Panc1 (cell line): ENCODE measurements at regions not wholly inside any gene's neighbourhood (a gene's known extent, or its start where the extent isn't known, plus 50 kb on each side); places are given as distances from the start of the nearest gene placed in this dataset.

Experiments
- ATAC-seq: fragments of 200-7000 bp; cut with Tn5 transposase; 2 replicates; pipeline ENCODE4 v1.9.1; 2020; ENCODE audit warnings: mild to moderate bottlenecking, moderate library complexity
- BruUV-seq: library from RNA; stranded (reverse); fragments of 400-500 nt; replicated peaks from 2 replicates; lab custom pipeline; 2021; lab: Mats Ljungman, UMichigan
- CTCF ChIA-PET: fragments of 300-600 bp; sonication (Branson Sonifier 250); formaldehyde crosslinking; loops from one replicate; lab custom pipeline; 2022; ENCODE audit warnings: antibody characterized with exemption; lab: Charles Lee
- POLR2A ChIA-PET: fragments of 300-600 bp; sonication (Branson Sonifier 250); formaldehyde crosslinking; loops from one replicate; lab custom pipeline; 2022; ENCODE audit warnings: antibody characterized with exemption; lab: Charles Lee
- DNase-seq: peaks from one replicate; pipeline ENCODE4 v3.0.0-alpha.2; 2010; ENCODE audit warnings: low read depth, low spot score
- H3K27ac ChIP-seq: 2 replicates; pipeline ENCODE4 v1.5.1; 2011; ENCODE audit warnings: mild to moderate bottlenecking, low read length, inconsistent platforms
- H3K27me3 ChIP-seq: fragments of 200-500 bp; sonication (Bioruptor generic); 2 replicates; pipeline ENCODE4 v1.6.0; 2014; ENCODE audit warnings: low read length, inconsistent platforms; ENCODE audit not compliant: control insufficient read depth, insufficient read depth
- H3K36me3 ChIP-seq: fragments of 200-500 bp; sonication (Bioruptor generic); 2 replicates; pipeline ENCODE4 v1.5.1; 2014; ENCODE audit warnings: inconsistent platforms, mild to moderate bottlenecking, low read length, moderate library complexity; ENCODE audit not compliant: control insufficient read depth, insufficient read depth
- H3K4me1 ChIP-seq: 2 replicates; pipeline ENCODE4 v1.5.1; 2011; ENCODE audit warnings: inconsistent platforms, mild to moderate bottlenecking, low read length, moderate library complexity; ENCODE audit not compliant: control insufficient read depth, insufficient read depth
- H3K4me3 ChIP-seq, 2 experiments: 2 replicates each; pipeline ENCODE4 v1.5.1; 2011 to 2012; ENCODE audit warnings: low read depth in 2 of 2, low read length in 2 of 2, mild to moderate bottlenecking in 2 of 2, inconsistent platforms in 1 of 2, moderate library complexity in 1 of 2
- H3K9me3 ChIP-seq: fragments of 200-500 bp; sonication (Bioruptor generic); 2 replicates; pipeline ENCODE4 v1.5.1; 2014; ENCODE audit warnings: low read depth, mild to moderate bottlenecking, inconsistent platforms, low read length, moderate library complexity; ENCODE audit not compliant: control insufficient read depth, insufficient read depth
- CTCF ChIP-seq: fragments of 450-650 bp; IDR thresholded peaks from 2 replicates; pipeline ENCODE4 v1.5.1; 2017; ENCODE audit warnings: mild to moderate bottlenecking
- POLR2AphosphoS5 ChIP-seq: IDR thresholded peaks from 2 replicates; pipeline ENCODE4 v1.6.1; 2012; ENCODE audit warnings: mild to moderate bottlenecking, low read depth, low read length, moderate library complexity
- SIN3A ChIP-seq: IDR thresholded peaks from 2 replicates; pipeline ENCODE4 v1.6.1; 2012; ENCODE audit warnings: low read depth, mild to moderate bottlenecking, low read length, moderate library complexity, borderline replicate concordance; ENCODE audit not compliant: insufficient read depth
- TCF7L2 ChIP-seq: IDR thresholded peaks from 2 replicates; pipeline ENCODE4 v1.6.1; 2011; ENCODE audit warnings: mild to moderate bottlenecking, low read depth, low read length, inconsistent platforms
- in situ Hi-C: cut with HindIII; loops from 2 replicates; pipeline ENCODE4 v1.10.0; 2016; ENCODE audit warnings: low sequenced_read_pairs, low pct_unique_long_range_greater_than_20kb
- intact Hi-C: fragments of 100-400 bp; cut with micrococcal nuclease; formaldehyde crosslinking; loops from one replicate; pipeline ENCODE4 v1.10.0; 2022; ENCODE audit not compliant: unreplicated experiment
- TF ChIP-seq, protein P1 (sequence below), 2 experiments: IDR thresholded peaks; 2 replicates each; pipeline ENCODE4 v1.6.1; 2011 to 2012; ENCODE audit warnings: low read depth in 2 of 2, control low read depth in 1 of 2, low read length in 1 of 2, mild to moderate bottlenecking in 1 of 2, moderate library complexity in 1 of 2; ENCODE audit not compliant: insufficient read depth in 1 of 2

GRCh38 chr2:122366969-122367645 is 611.7 kb downstream of the TSN start:
- ChIA-PET CTCF (no interaction called here), POLR2A (no interaction called here)
- Histone ChIP-seq H3K36me3 (no peaks in the 10 kb centered on the region), H3K4me3 (no peak overlapping the region), H3K27ac (no peak overlapping the region), H3K27me3 (no peaks in the 10 kb centered on the region), H3K4me1 (no peaks in the 10 kb centered on the region), H3K9me3 (no peaks in the 10 kb centered on the region)
- DNase-seq (no peak), ATAC-seq (no peak)
- no TSS peak for BruUV-seq
- intact Hi-C loops, result no loop called here
- in situ Hi-C loops, result no loop called here
- TF ChIP-seq, protein P1, sequence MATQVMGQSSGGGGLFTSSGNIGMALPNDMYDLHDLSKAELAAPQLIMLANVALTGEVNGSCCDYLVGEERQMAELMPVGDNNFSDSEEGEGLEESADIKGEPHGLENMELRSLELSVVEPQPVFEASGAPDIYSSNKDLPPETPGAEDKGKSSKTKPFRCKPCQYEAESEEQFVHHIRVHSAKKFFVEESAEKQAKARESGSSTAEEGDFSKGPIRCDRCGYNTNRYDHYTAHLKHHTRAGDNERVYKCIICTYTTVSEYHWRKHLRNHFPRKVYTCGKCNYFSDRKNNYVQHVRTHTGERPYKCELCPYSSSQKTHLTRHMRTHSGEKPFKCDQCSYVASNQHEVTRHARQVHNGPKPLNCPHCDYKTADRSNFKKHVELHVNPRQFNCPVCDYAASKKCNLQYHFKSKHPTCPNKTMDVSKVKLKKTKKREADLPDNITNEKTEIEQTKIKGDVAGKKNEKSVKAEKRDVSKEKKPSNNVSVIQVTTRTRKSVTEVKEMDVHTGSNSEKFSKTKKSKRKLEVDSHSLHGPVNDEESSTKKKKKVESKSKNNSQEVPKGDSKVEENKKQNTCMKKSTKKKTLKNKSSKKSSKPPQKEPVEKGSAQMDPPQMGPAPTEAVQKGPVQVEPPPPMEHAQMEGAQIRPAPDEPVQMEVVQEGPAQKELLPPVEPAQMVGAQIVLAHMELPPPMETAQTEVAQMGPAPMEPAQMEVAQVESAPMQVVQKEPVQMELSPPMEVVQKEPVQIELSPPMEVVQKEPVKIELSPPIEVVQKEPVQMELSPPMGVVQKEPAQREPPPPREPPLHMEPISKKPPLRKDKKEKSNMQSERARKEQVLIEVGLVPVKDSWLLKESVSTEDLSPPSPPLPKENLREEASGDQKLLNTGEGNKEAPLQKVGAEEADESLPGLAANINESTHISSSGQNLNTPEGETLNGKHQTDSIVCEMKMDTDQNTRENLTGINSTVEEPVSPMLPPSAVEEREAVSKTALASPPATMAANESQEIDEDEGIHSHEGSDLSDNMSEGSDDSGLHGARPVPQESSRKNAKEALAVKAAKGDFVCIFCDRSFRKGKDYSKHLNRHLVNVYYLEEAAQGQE (IDR thresholded peaks at IDR 0.05; ENCODE audit: insufficient read depth in 1 of 2, low read depth in 2 of 2, low read length in 1 of 2), result no peak
- no peak for TF ChIP-seq POLR2AphosphoS5
- no peak for TF ChIP-seq SIN3A
- TF ChIP-seq TCF7L2, result no peak

- H3K27me3 ChIP-seq, result no peaks in the 10 kb centered on the region
- no peak for ATAC-seq
- no peaks in the 10 kb centered on the region for H3K36me3 ChIP-seq
- ChIA-PET CTCF (no interaction called here), POLR2A (no interaction called here)
- H3K27ac ChIP-seq, result no peak overlapping the region
- H3K9me3 ChIP-seq, result no peaks in the 10 kb centered on the region
- H3K4me1 ChIP-seq, result no peaks in the 10 kb centered on the region
- BruUV-seq, result no TSS peak
- TF ChIP-seq TCF7L2 (no peak), SIN3A (no peak), CTCF (no peak), POLR2AphosphoS5 (no peak)
- TF ChIP-seq, protein P1 (IDR thresholded peaks at IDR 0.05; ENCODE audit: insufficient read depth in 1 of 2, low read depth in 2 of 2, low read length in 1 of 2), result no peak
- in situ Hi-C loops (no loop called here), intact Hi-C loops (no loop called here)
- DNase-seq, result no peak
- H3K4me3 ChIP-seq, result no peak overlapping the region
These were observed 612.2 kb downstream of the TSN start for GRCh38 chr2:122367646-122368010.
